ENCODE measurements at regions not wholly inside any gene's neighbourhood (a gene's known extent, or its start where the extent isn't known, plus 50 kb on each side); places are given as distances from the start of the nearest gene placed in this dataset.
"Not testable (repeated sequence)": the region's sequence is repeated elsewhere in the genome, so short reads cannot be mapped to it uniquely, and the experiment has no call there.

DNA sequence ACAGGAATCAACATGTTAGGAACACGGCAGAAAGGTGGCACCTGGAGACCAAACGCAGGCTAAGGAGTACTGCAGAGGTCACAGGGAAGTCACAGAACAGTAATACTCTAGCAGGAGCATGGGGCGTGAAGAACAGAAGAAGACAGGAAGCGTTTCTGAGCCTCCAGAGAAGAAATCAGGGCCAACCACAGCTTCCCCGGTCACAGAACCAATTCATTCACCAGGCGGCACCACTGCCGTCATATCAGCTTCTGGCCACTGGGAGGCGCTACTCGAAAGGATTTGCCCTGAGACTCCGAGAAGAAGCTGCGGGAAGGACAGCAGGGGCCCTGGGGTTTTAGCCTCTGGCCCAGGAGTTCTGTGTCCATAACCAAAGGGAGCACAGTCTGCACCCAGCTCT, 78.0 kb upstream of the DRD5 start:
- Histone ChIP-seq H3K27me3 (replicated peaks) (no peaks in the 10 kb centered on the region), H3K36me3 (no peaks in the 10 kb centered on the region), H3K4me1 (replicated peaks) (no peaks in the 10 kb centered on the region), H3K4me3 (no peak overlapping the region), H3K9me3 (replicated peaks) (no peaks in the 10 kb centered on the region), H3K27ac (no peak overlapping the region)
- DNase-seq (ENCODE audit: low read depth in 1 of 2, low spot score in 2 of 2) = peak; percentile 18 to 52

DNA sequence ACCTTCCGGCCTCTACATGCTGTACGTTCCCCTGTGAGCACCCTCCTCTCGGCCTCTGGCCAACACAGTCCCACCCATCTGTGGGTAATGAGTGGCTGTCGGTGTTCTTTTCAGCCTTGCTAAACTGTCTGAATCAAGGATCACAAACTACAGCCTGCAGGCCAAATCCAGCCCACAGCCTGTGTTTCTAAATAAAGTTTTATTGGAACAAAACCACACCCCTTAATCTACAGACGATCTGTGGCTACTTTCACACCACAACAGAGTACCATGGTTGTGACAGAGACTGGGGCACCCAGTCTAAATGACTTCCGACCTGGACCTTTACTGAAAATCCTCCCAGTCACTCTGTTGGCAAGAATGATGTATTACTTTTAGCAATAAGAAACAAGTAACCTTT, 77.3 kb upstream of the DRD5 start:
- not testable (repeated sequence) for H3K9me3 ChIP-seq (replicated peaks); H3K4me3 ChIP-seq; H3K27ac ChIP-seq; H3K4me1 ChIP-seq (replicated peaks); DNase-seq (ENCODE audit: low read depth in 1 of 2, low spot score in 2 of 2); H3K36me3 ChIP-seq; H3K27me3 ChIP-seq (replicated peaks)

DNA sequence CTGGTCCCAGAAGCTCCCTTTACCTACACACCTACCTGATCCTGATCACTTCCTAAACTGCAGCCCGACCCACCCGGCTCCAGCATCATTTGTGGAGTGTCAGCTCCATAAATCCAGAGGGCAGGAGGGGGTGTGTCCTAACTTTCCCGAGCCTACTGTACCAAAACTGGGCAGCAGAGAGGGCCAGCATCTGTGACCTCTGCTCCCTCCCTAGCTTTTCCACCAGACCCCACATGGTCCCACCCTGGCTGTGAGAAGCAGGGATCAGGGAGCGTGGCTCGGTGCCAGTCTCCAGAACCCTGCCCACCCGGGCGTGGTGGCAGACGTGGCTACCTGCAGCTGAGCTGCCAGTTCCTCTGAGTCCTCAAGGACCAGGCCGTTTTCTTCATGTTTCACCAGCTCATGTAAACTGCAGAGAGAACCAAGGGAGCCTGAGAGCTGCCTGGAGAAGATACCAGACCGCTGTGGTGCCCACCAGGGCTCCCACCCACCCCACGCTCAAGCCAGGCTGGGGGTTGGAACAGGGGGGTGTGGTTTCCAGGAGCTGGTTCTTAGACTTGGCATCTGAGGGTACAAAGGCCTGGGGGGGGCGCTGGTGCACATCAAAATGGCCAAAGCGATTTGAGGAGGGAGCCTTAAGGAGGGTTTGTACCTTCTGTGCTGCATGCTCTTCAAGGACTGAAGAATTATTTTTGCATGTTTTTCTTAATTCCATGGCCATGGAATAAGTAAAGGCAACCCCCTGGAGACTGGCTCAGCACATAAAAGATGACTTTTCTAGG, 76.7 kb upstream of the DRD5 start:
- DNase-seq (ENCODE audit: low read depth in 1 of 2, low spot score in 2 of 2) = no peak
- Histone ChIP-seq H3K27me3 (replicated peaks) (no peaks in the 10 kb centered on the region), H3K4me3 (no peak overlapping the region), H3K9me3 (replicated peaks) (no peaks in the 10 kb centered on the region), H3K4me1 (replicated peaks) (no peaks in the 10 kb centered on the region), H3K36me3 (no peaks in the 10 kb centered on the region), H3K27ac (no peak overlapping the region)

DNA sequence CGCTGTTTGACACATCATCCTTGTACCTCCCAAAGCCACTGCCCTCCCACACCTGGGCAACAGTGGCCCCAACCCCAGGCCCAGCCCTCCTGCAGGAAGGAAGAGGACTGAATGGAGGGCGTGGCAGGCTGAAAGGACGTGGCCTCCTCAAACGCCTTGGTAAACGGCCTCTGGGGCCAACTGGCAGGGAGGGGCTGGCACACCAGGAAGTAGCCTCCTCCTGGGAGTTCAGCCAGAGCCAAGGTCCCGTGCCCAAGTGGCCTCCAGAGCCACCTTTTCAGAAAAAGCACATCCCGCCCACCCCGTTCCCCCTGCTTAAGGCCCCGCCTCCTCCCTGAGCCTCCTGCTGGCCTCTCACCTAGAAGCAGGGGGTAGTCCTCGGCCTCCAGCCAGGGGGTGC, 74.2 kb upstream of the DRD5 start:
- H3K4me3 ChIP-seq; H3K36me3 ChIP-seq; H3K9me3 ChIP-seq (replicated peaks); H3K27me3 ChIP-seq (replicated peaks); DNase-seq (ENCODE audit: low read depth in 1 of 2, low spot score in 2 of 2); H3K27ac ChIP-seq; H3K4me1 ChIP-seq (replicated peaks): not testable (repeated sequence)

DNA sequence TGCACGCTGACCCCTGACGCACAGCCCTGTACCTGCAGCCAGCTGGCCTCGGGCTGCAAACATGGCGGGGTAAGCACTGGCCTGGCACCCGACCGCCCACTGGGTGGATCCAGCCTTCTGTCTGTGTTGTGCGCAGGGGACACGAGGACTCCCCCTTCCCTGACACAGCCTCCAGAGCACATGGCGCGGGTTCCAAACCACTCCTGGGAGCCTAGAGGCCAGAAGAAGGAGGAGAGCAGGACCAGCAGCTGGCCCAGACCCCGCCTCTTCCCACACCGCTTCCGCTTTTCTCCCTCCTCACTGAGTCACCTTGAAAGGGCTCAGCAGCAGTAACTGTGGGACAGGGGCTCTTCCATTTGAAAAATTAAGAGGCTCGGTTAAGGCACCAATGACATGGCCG, 73.5 kb upstream of the DRD5 start:
- not testable (repeated sequence) for H3K4me1 ChIP-seq (replicated peaks); H3K4me3 ChIP-seq; DNase-seq (ENCODE audit: low read depth in 1 of 2, low spot score in 2 of 2); H3K9me3 ChIP-seq (replicated peaks); H3K27ac ChIP-seq; H3K36me3 ChIP-seq; H3K27me3 ChIP-seq (replicated peaks)

DNA sequence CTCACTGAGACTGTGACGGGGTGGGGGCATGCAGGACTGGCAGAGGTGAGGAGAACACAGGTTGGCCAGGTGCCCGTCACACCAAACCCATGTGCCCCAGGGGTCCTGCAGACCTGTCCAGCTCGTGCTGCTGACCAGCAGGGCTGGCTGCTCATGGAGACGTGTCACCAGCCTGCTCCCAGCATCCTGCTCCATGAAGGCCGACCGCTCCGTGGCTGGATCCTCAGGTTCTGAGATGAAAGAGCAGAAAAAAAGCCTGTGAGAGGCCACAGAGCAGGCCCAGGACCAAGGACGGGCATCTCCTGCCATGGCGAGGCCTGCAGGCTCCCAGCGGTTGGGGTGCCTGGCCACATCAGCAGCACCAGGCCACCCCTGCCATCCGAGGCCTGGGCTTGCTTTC, 71.7 kb upstream of the DRD5 start:
- Histone ChIP-seq H3K9me3 (replicated peaks) (no peaks in the 10 kb centered on the region), H3K27me3 (replicated peaks) (no peaks in the 10 kb centered on the region), H3K4me3 (no peak overlapping the region), H3K36me3 (no peaks in the 10 kb centered on the region), H3K4me1 (replicated peaks) (no peaks in the 10 kb centered on the region), H3K27ac (no peak overlapping the region)
- DNase-seq (ENCODE audit: low read depth in 1 of 2, low spot score in 2 of 2) = no peak

DNA sequence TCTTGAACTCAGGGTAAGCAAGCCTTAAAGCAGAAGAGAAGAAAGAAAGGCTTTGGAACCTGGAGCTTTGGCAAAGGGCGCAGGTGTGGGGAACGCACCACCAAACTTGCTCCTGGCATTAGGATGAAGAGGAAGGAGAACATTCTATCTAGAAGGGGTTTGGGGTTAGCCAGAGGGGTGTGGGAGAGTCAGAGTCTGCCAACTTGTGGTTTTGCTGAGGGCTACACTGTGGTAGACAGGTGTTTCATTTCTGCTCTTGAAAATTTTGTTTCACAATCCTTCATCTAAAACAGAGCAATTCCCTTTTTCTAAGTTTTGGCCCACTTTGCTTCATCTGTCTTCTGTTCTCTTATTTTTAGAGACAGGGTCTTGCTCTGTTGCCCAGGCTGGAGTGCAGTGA, 66.2 kb upstream of the DRD5 start:
- H3K27ac ChIP-seq; H3K9me3 ChIP-seq (replicated peaks); H3K27me3 ChIP-seq (replicated peaks); H3K4me3 ChIP-seq; H3K36me3 ChIP-seq; DNase-seq (ENCODE audit: low read depth in 1 of 2, low spot score in 2 of 2); H3K4me1 ChIP-seq (replicated peaks): not testable (repeated sequence)

DNA sequence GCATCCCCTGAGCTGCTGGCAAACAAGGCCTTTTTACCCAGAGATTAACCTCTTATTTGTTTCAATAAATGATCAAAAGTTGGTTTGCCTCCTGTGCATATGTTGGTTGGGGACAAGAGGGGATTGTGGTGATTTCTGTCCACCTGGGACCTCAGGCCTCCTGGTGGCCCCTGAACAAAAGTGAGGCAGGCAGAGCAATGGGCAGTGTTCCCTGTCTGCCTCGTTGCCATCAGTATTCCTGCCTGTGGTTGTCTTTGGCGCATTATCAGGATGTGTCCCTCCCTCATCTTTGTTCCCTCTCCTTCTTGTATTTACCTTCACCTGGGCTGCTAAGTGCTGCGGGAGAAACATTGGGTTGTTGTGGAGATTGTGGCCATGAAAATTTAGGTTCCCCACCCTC, 65.3 kb upstream of the DRD5 start:
- Histone ChIP-seq H3K4me3 (no peak overlapping the region), H3K36me3 (no peaks in the 10 kb centered on the region), H3K27me3 (replicated peaks) (no peaks in the 10 kb centered on the region), H3K4me1 (replicated peaks) (no peaks in the 10 kb centered on the region), H3K9me3 (replicated peaks) (no peaks in the 10 kb centered on the region), H3K27ac (no peak overlapping the region)
- DNase-seq (ENCODE audit: low read depth in 1 of 2, low spot score in 2 of 2) = no peak

DNA sequence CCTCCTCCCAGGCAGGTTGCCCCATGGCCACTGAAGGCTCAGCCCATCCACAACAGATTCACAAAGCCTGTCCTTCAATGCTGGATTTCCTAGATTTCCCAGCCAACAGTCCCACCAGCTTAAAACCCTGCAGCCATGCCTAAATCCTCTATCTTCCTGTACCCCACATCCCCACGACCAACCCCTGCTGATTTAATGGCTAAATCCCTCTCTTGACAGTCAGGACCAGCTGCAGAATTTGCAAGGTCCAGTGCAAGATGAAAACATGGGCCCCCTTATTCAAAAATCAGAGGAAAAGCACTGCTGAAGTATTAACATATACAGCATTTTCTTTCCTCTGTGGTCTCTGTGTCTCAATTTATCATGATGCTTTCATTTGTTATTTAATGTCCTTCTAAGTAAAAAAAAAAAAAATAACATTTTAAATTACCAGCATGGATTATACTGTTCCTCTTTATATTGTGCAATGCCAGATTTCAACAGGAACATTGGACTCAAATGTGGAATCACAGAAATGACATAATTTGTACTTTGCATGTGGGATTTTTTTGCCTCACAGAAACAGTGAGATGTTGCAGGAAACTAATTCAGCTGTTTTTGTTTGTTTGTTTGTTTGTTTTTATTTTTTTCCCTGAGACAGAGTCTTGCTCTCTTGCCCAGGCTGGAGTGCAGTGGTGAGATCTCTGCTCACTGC, 63.0 kb upstream of the DRD5 start:
- not testable (repeated sequence) for H3K27me3 ChIP-seq (replicated peaks); H3K36me3 ChIP-seq; H3K27ac ChIP-seq

DNA sequence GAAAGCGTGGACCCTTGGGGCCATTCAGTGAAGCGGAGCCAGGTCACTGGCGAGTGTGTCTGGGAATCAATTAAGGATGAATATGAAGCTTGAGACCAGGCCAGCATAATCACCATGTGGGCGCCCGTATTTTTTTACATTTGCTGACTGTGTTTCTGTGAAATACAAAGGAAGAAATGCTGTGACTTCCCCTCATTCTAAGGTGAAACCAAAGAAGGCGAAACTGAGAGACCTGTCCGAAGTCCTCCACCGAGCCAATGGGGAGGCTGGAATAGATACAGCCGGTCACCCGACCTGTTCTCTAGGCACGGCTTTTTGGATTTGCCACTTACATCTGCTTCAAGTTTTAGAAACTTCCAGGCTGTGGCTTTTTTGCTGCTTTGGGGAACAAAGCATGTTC, 59.3 kb upstream of the DRD5 start:
- H3K4me3 ChIP-seq; H3K36me3 ChIP-seq; H3K27me3 ChIP-seq (replicated peaks); H3K9me3 ChIP-seq (replicated peaks); DNase-seq (ENCODE audit: low read depth in 1 of 2, low spot score in 2 of 2); H3K27ac ChIP-seq; H3K4me1 ChIP-seq (replicated peaks): not testable (repeated sequence)

More for the DNA sequence above, 63.0 kb upstream of the DRD5 start:
- not testable (repeated sequence) for H3K4me3 ChIP-seq; H3K4me1 ChIP-seq (replicated peaks); H3K9me3 ChIP-seq (replicated peaks); DNase-seq (ENCODE audit: low read depth in 1 of 2, low spot score in 2 of 2)

Measured in SJSA1 (cell line).